ENCODE measurements at regions not wholly inside any gene's neighbourhood (a gene's known extent, or its start where the extent isn't known, plus 50 kb on each side); places are given as distances from the start of the nearest gene placed in this dataset.
"Not testable (repeated sequence)": the region's sequence is repeated elsewhere in the genome, so short reads cannot be mapped to it uniquely, and the experiment has no call there.

DNA sequence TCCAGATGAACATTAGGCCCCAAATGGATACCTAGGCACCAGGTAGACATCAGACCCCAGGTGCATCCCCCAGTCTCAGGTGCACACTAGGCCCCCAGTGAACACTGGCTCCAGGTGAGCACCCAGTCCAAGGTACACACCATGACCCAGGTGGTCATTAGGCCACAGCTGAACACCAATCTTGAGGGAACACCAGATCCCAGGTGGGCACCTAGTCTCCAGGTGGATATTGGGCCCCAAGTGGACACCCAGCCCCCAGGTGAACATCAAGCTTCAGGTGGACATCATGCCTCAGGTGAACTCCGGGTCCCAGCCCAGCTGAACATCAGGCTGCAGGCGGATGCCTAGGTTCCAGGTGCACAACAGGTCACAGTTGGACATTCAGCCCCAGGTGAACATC lies 196.5 kb downstream of the POTEG start:
- TF ChIP-seq SUZ12 (IDR thresholded peaks at IDR 0.05; ENCODE audit: extremely low read depth, insufficient read depth, insufficient read length); YY1 (IDR thresholded peaks at IDR 0.05; ENCODE audit: insufficient read depth, insufficient read length); ZNF274 (IDR thresholded peaks at IDR 0.05; ENCODE audit: low read depth, low read length): not testable (repeated sequence)
